H9 (cell line): ENCODE measurements at regions not wholly inside any gene's neighbourhood (a gene's known extent, or its start where the extent isn't known, plus 50 kb on each side); places are given as distances from the start of the nearest gene placed in this dataset.

Experiments used
- DNase-seq: peaks from one replicate; pipeline ENCODE4 v3.0.0-alpha.2; 2017
- H2AFZ ChIP-seq: one replicate; pipeline ENCODE4 v1.6.1; 2013; ENCODE audit warnings: mild to moderate bottlenecking, low read length, control low read depth, moderate library complexity
- H2AK5ac ChIP-seq: 2 replicates; pipeline ENCODE4 v1.6.1; 2013; ENCODE audit warnings: low read length, control low read depth, mixed read lengths; ENCODE audit not compliant: insufficient read length
- H2BK120ac ChIP-seq: one replicate; pipeline ENCODE4 v1.6.1; 2013; ENCODE audit warnings: low read depth, mild to moderate bottlenecking, low read length, control low read depth, inconsistent platforms; ENCODE audit not compliant: poor library complexity, severe bottlenecking
- H2BK12ac ChIP-seq: 2 replicates; pipeline ENCODE4 v1.6.1; 2013; ENCODE audit warnings: low read length, control low read depth, mixed read lengths, low read depth; ENCODE audit not compliant: insufficient read length
- H2BK15ac ChIP-seq: 2 replicates; pipeline ENCODE4 v1.6.1; 2013; ENCODE audit warnings: low read depth, low read length, control low read depth
- H2BK20ac ChIP-seq: one replicate; pipeline ENCODE4 v1.6.1; 2013; ENCODE audit warnings: low read depth, mild to moderate bottlenecking, low read length, control low read depth, inconsistent platforms; ENCODE audit not compliant: poor library complexity, severe bottlenecking
- H2BK5ac ChIP-seq: 2 replicates; pipeline ENCODE4 v1.6.1; 2013; ENCODE audit warnings: low read length, control low read depth, mixed read lengths; ENCODE audit not compliant: insufficient read length
- H3K14ac ChIP-seq: 2 replicates; pipeline ENCODE4 v1.6.1; 2013; ENCODE audit warnings: low read length, control low read depth; ENCODE audit not compliant: insufficient read depth
- H3K18ac ChIP-seq: 2 replicates; pipeline ENCODE4 v1.6.1; 2013; ENCODE audit warnings: low read depth, mild to moderate bottlenecking, mixed read lengths, low read length, control low read depth; ENCODE audit not compliant: insufficient read length
- H3K23ac ChIP-seq: 2 replicates; pipeline ENCODE4 v1.6.1; 2013; ENCODE audit warnings: low read length, control low read depth, mixed read lengths, low read depth; ENCODE audit not compliant: insufficient read length
- H3K23me2 ChIP-seq: 2 replicates; pipeline ENCODE4 v1.6.1; 2013; ENCODE audit warnings: low read depth, mild to moderate bottlenecking, mixed read lengths, low read length, control low read depth; ENCODE audit not compliant: insufficient read length, poor library complexity, severe bottlenecking
- H3K27ac ChIP-seq: 2 replicates; pipeline ENCODE4 v1.5.1; 2013; ENCODE audit warnings: low read length, control low read depth, mixed read lengths, low read depth; ENCODE audit not compliant: insufficient read length
- H3K27me3 ChIP-seq: 2 replicates; pipeline ENCODE4 v1.6.1; 2013; ENCODE audit warnings: low read length, control low read depth, inconsistent platforms; ENCODE audit not compliant: insufficient read depth
- H3K4ac ChIP-seq: 2 replicates; pipeline ENCODE4 v1.6.1; 2013; ENCODE audit warnings: low read depth, mild to moderate bottlenecking, control low read depth, inconsistent platforms, low read length, moderate library complexity
- H3K4me1 ChIP-seq: 2 replicates; pipeline ENCODE4 v1.6.1; 2013; ENCODE audit warnings: low read length, control low read depth, inconsistent platforms; ENCODE audit not compliant: insufficient read depth
- H3K4me2 ChIP-seq: 2 replicates; pipeline ENCODE4 v1.6.1; 2013; ENCODE audit warnings: low read length, control low read depth, mixed read lengths; ENCODE audit not compliant: insufficient read length, insufficient read depth
- H3K56ac ChIP-seq: 2 replicates; pipeline ENCODE4 v1.6.1; 2013; ENCODE audit warnings: low read depth, mild to moderate bottlenecking, mixed read lengths, low read length, control low read depth; ENCODE audit not compliant: insufficient read length
- H3K79me1 ChIP-seq: 2 replicates; pipeline ENCODE4 v1.6.1; 2013; ENCODE audit warnings: low read depth, mild to moderate bottlenecking, moderate library complexity, low read length, control low read depth, inconsistent platforms; ENCODE audit not compliant: insufficient read depth, poor library complexity, severe bottlenecking
- H3K79me2 ChIP-seq: 2 replicates; pipeline ENCODE4 v1.6.1; 2013; ENCODE audit warnings: low read length, control low read depth, inconsistent platforms; ENCODE audit not compliant: insufficient read depth
- H3K9ac ChIP-seq: 2 replicates; pipeline ENCODE4 v1.6.1; 2013; ENCODE audit warnings: low read length, control low read depth, mixed read lengths; ENCODE audit not compliant: insufficient read length; ENCODE audit errors: extremely low read depth
- H3K9me3 ChIP-seq: one replicate; pipeline ENCODE4 v1.6.1; 2013; ENCODE audit warnings: low read depth, low read length, inconsistent platforms; ENCODE audit not compliant: control insufficient read depth
- H3T11ph ChIP-seq: one replicate; pipeline ENCODE4 v1.6.1; 2013; ENCODE audit warnings: mild to moderate bottlenecking, low read length, control low read depth, inconsistent platforms
- H4K20me1 ChIP-seq: one replicate; pipeline ENCODE4 v1.6.1; 2013; ENCODE audit not compliant: control insufficient read depth, insufficient read length, insufficient read depth
- H4K5ac ChIP-seq: 2 replicates; pipeline ENCODE4 v1.6.1; 2013; ENCODE audit warnings: low read depth, mild to moderate bottlenecking, mixed read lengths, low read length, control low read depth; ENCODE audit not compliant: insufficient read length
- H4K8ac ChIP-seq: replicated peaks from 2 replicates; pipeline ENCODE4 v1.6.1; 2013; ENCODE audit warnings: low read length, control low read depth, mixed read lengths, low read depth; ENCODE audit not compliant: insufficient read length
- H4K91ac ChIP-seq: 2 replicates; pipeline ENCODE4 v1.6.1; 2013; ENCODE audit warnings: low read depth, mild to moderate bottlenecking, moderate library complexity, mixed read lengths, low read length, control low read depth; ENCODE audit not compliant: insufficient read length
- H3K27ac Mint-ChIP-seq, 3 experiments: 2 replicates in 2 of 3; 3 replicates in 1 of 3; pipeline ENCODE4 v1.8.0; 2020 to 2021; ENCODE audit warnings: mixed read lengths in 3 of 3, mild to moderate bottlenecking in 1 of 3, moderate library complexity in 1 of 3
- H3K27me3 Mint-ChIP-seq: 2 replicates; pipeline ENCODE4 v1.8.0; 2021; ENCODE audit warnings: low read depth, mild to moderate bottlenecking, moderate library complexity, mixed read lengths
- H3K36me3 Mint-ChIP-seq, 3 experiments: 2 replicates in 2 of 3; 3 replicates in 1 of 3; pipeline ENCODE4 v1.8.0; 2020 to 2021; ENCODE audit warnings: low read depth in 3 of 3, mixed read lengths in 3 of 3; ENCODE audit not compliant: insufficient read depth in 1 of 3
- H3K4me1 Mint-ChIP-seq, 2 experiments: 2 replicates each; pipeline ENCODE4 v1.8.0; 2020; ENCODE audit warnings: mixed read lengths in 2 of 2
- H3K4me3 Mint-ChIP-seq, 2 experiments: 2 replicates in 1 of 2; 3 replicates in 1 of 2; pipeline ENCODE4 v1.8.0; 2020 to 2021; ENCODE audit warnings: mild to moderate bottlenecking in 2 of 2, mixed read lengths in 2 of 2, moderate library complexity in 1 of 2
- H3K9me3 Mint-ChIP-seq, 2 experiments: 2 replicates in 1 of 2; 3 replicates in 1 of 2; pipeline ENCODE4 v1.8.0; 2020; ENCODE audit warnings: mild to moderate bottlenecking in 2 of 2, mixed read lengths in 2 of 2, moderate library complexity in 1 of 2
- WGBS: extraction: QIAGEN DNeasy Blood & Tissue Kit; methylation state at CpG from one replicate; pipeline ENCODE4 v1.1.7; 2013; ENCODE audit warnings: missing lambda C conversion rate, low lambda C conversion rate, mixed read lengths; ENCODE audit not compliant: insufficient read length; ENCODE audit errors: extremely low coverage; 5-methylcytosine and 5-hydroxymethylcytosine counted together
- TF ChIP-seq, protein P1 (sequence below): fragments of 200-600 bp; sonication (generic); conservative IDR thresholded peaks from 3 replicates; pipeline ENCODE4 v1.8.0; 2021; ENCODE audit warnings: antibody characterized with exemption, mild to moderate bottlenecking

DNA sequence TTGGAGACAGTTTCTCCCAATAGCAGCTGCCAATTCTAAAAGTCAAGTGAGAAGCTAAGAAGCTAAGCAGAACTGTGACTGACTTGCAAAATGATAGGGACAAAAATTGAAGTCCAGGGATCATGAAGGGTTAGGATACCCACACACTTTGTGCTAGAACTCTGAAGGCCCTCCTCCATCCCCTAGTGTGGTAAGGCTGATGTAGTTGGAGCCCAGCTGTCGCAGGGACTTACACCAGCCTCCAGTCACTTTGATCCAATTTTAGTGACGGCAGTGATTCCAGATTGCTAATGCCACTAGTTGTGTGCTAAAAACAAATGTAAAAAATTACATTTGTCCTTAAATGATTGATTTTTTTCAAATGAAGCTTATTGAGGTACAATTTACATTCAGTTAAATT is 742.7 kb upstream of the ZNF608 start:
- H3K79me2 ChIP-seq, result no peaks in the 10 kb centered on the region
- no peak overlapping the region for H4K8ac ChIP-seq

More for the DNA sequence above, 742.7 kb upstream of the ZNF608 start:
- Histone ChIP-seq H3K18ac (no peak overlapping the region), H3K4me1 (peaks cover 3% of the 10 kb centered on the region), H3K79me1 (no peaks in the 10 kb centered on the region), H3T11ph (no peak overlapping the region), H4K20me1 (no peaks in the 10 kb centered on the region), H3K27ac (no peak overlapping the region), H3K56ac (no peak overlapping the region), H2AK5ac (no peak overlapping the region), H4K91ac (no peak overlapping the region), H3K4ac (no peak overlapping the region), H3K9me3 (no peaks in the 10 kb centered on the region), H2BK20ac (no peak overlapping the region), H3K9ac (no peak overlapping the region), H3K4me2 (no peak overlapping the region), H2BK12ac (no peak overlapping the region), H3K23ac (no peak overlapping the region), H2BK120ac (no peak overlapping the region), H3K14ac (no peak overlapping the region), H4K5ac (no peak overlapping the region), H2BK15ac (no peak overlapping the region), H2AFZ (no peak overlapping the region), H3K27me3 (no peaks in the 10 kb centered on the region), H3K23me2 (no peaks in the 10 kb centered on the region), H2BK5ac (no peak overlapping the region)
- WGBS, result no CpG with 5 or more reads among the region's 2 CpGs
- H3K27ac Mint-ChIP-seq, result no peak overlapping the region
- no peak overlapping the region for H3K4me3 Mint-ChIP-seq
- TF ChIP-seq, protein P1, sequence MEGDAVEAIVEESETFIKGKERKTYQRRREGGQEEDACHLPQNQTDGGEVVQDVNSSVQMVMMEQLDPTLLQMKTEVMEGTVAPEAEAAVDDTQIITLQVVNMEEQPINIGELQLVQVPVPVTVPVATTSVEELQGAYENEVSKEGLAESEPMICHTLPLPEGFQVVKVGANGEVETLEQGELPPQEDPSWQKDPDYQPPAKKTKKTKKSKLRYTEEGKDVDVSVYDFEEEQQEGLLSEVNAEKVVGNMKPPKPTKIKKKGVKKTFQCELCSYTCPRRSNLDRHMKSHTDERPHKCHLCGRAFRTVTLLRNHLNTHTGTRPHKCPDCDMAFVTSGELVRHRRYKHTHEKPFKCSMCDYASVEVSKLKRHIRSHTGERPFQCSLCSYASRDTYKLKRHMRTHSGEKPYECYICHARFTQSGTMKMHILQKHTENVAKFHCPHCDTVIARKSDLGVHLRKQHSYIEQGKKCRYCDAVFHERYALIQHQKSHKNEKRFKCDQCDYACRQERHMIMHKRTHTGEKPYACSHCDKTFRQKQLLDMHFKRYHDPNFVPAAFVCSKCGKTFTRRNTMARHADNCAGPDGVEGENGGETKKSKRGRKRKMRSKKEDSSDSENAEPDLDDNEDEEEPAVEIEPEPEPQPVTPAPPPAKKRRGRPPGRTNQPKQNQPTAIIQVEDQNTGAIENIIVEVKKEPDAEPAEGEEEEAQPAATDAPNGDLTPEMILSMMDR, result no peak
- H3K27me3 Mint-ChIP-seq, result no peaks in the 10 kb centered on the region
- H3K4me1 Mint-ChIP-seq, result peaks cover 36 to 38% of the 10 kb centered on the region in 2 experiments
- DNase-seq, result no peak
- peaks cover 8 to 15% (median 10%) of the 10 kb centered on the region in 3 experiments; a peak in 6 of 7 replicates for H3K36me3 Mint-ChIP-seq
- H3K9me3 Mint-ChIP-seq, result peaks cover 11 to 14% of the 10 kb centered on the region in 2 experiments; a peak in 4 of 5 replicates
